NCI-H748 (cell line): ENCODE measurements at regions not wholly inside any gene's neighbourhood (a gene's known extent, or its start where the extent isn't known, plus 50 kb on each side); places are given as distances from the start of the nearest gene placed in this dataset.
A peak's percentile ranks its signal among the peaks of the same experiment; 100 is the strongest.
"Not testable (repeated sequence)": the region's sequence is repeated elsewhere in the genome, so short reads cannot be mapped to it uniquely, and the experiment has no call there.

Experiments
- DNase-seq: peaks from one replicate; lab custom pipeline; 2025; ENCODE audit not compliant: unreplicated experiment; lab: John Stamatoyannopoulos, UW

DNA sequence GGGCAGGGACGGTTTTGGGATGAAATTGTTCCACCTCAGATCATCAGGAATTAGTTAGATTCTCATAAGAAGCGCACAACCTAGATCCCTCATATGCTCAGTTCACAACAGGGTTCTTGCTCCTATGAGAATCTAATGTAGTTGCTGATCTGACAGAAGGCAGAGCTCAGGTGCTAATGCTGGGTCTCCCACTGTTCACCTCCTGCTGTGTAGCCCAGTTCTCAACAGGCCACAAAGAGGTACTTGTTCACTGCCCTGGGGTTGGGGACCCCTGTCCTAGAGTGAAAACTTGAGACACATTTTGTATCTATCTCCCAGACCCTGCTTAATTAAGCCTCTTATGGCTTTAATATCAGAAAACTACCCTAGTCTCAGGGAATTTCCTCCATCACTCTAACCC is 966.0 kb downstream of the PCDH17 start:
- no peak for DNase-seq

DNA sequence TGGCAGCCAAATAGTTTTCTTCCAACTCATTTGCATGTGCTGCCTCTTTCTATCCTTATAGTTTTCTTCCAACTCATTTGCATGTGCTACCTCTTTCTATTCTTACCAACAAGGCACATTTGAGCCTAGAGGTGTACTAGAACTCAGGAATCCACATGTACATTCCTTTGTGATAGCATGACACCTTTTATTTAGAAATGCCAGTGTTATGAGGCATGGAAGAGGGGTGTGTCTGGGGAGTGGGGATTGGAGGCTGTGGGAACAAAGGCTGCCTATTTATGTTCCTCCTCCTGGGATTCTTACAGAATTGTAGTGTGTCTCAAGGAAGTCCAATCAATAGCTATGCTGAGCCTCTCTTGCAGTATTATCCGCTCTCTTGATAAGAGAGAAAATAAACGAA is 966.7 kb downstream of the PCDH17 start:
- no peak for DNase-seq

DNA sequence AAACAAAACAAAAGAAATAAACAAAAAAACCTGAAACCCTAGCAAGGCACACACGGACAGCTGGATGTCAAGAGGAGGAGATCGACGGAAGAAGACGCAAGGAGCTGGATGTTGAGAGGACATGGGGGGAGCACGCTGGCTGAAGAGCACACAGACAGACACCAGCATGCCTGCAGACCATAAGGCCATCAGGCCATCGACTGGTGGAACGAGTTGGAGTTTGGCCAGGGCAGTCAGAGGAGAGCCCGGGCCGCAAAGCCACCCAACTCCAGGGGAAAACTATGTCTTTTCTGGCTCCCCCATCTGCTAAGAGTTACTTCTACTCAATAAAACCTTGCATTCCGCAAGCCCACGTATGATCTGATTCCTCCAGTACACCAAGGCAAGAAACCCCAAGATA is 979.6 kb downstream of the PCDH17 start:
- no peak for DNase-seq

DNA sequence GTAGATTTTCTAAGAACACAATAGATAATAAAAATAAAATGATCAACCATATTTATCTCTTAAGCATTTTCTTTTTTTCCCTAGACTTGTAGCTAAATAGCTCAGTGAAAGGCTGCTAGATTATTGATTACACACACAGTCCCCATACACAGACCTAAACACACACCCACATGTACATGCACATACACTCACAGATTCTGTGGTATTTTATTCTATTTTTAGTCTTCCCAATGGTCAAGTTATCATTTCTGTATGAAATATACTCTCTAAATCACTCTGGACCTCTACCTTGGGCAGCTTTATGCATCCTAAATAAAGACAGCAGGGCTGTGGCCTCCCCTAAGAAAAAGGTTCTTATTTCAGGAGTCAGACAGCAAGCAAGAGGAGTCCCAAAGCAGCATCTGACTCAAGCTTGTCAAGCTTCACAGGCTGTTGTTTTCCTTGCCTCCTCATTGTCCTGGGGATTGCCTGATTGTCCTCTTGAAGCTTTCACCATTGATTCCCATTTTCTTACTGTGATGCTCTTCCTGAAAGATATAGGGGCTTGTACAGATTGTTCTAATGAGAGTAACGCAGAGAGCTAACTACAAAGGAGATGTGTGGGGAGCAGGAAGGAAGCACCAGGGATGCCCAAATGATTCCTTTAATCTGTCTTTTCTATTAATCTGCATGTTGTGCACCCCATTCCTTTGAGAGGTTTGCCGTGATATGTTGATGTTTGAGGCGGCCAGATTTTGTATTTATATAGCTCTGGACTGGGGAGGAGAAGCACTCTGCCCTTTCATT is 986.5 kb downstream of the PCDH17 start:
- DNase-seq, result peak; percentile 11

DNA sequence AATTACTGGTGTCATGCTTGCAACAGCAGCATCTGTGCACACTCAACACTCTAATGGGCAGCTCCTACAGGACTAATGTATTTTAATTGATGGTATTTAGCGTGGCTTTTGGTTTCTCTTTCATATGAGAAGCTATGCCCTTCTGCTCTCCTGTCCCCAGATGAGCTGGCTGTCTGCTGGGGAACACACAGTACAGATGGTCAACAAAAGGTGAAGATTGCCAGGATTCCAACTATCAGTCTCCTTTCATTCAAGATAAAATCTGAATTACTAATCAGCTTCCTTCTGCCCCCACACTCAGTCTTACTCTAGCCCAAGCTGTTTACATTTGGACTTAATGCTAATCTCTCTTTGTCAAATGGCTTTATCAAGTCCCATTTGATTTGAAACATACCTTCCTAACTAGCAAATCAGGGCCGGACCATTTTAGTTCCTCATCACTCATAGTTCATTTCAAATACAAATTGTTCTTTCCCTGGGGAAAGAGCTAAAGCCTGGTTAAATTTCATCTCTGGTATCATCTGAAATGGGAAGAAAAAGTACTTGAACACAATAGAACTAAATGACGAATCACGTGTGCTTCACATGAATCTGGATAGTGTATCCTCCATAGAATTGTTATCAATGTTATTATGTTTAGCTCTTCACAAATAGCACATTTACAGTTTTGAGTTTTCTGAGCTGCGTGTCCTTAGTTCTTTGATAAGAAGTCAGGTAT is 988.0 kb downstream of the PCDH17 start:
- DNase-seq, result peak; percentile 92

DNA sequence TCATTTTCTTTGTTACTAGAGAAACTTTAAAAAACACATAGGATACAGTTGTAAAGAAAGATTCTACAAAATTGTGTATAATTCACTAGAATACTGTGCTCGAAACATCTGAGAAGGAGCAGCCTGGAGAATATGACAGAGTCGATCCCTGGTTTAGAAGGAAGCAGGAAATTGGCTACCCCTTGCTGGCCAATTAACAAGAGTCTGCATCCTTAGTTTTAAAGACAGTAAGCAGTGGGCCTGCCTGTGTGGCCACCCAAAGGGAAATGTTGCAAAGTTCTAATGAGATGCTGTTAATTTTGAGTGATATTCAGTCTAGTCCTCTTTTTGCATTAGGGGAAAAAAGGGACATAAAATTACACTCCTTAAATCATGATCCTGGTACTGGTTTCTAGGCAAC is 988.6 kb downstream of the PCDH17 start:
- DNase-seq, result peak; percentile 46

DNA sequence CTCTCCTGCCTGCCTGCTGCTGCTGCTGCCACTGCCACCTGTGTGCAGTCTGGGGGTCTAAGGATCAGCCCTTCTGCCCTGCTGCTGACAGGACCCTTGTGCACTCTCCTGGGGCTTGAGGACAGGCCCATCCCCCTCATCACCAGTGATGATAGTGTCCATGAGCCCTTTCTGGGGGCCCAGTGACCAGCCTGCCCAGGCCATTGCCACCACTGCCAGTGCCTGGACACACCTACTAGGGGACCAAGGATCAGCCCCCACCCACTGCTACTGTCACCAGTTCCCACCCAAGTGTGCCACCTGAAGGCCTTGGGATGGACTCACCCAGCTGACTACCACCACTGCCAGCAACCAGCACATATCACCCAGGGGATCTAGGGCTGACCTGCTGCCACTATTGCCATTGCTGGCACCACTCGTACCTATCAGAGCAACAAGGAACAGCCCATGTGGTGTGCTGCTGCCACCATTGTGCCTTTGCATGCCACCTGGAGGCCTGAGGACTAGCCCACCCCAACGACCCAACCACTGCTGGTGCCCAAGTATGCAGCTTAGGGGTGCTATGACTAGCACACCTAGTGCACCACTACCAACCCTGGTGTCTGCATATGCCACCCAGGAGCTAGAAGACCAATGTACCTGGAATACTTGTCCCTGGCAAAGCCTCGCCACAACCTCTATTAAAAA is 994.3 kb downstream of the PCDH17 start:
- DNase-seq, result no peak

DNA sequence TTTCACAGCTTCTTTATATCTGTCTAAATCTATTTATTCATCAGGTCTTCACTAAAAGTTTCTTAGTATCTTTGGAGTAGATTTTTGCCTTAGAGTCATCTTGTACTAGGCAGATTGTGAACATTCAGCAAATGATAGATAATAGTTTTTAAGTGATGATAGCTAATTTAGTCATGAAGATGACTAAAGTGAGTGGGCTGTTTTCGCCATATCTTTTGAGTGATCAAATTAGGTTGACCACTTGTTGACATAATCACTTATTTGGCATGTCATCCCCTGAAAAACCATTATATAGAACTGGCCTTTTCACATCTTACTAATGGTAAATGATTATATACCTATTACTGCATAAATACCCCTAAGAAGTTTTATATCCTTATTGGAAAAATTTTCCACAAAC is 999.2 kb downstream of the PCDH17 start:
- DNase-seq, result no peak

DNA sequence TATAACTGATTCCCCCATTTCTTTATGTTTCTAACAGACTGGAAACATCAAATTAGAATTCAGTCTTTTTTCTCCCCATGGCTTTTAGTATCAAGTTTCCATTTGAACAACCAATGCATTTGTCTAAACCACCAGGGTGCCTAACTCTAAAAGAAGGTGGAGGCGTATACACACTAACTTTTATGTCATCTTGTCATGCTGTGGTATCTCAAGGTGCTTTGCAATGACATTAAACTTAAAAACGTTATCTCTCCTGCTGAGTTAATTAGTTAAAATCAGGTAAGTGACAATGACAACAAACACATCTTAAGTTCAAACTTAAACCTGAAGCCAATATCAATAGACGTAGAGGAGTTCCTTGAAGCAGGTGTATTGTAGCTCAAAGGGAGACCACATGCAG is 1001.7 kb downstream of the PCDH17 start:
- peak; percentile 24 for DNase-seq

DNA sequence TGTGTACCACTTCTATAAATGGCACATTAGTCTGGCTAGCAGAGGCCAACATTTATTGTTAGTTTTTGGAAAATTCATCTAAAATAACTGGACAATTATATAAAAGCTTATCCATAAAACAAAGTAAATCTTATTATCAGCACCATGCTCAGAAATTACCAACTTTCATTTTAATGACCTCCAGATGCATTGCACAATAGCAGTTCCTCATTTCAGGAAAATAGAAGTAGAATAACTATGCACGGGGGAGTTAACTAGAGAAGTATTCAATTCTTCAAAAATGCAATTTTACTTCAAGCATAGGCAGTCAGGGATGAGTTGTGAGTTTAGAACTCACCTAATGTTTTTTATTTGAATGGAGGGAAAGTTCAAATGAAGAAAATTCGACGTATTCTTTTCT is 1023.5 kb downstream of the PCDH17 start:
- DNase-seq, result no peak

DNA sequence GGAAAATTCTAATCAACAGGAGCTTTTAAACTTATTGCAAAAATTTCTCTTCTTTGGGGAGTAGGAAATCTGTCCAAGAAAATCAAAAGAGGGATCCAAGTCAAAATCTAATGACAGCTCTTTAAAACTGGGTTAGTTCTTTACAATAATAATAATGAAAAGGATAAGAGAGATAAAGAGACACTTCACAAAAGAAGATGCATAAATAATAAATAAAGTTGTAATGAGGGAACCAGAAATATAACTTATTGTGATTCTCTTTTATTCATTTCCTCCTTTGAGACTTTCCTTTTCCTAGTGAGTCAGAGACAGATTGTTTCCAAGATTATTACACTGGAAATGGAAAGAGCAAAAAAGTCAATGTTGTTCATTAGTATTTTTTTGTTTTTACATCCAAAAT is 1029.3 kb downstream of the PCDH17 start:
- no peak for DNase-seq

DNA sequence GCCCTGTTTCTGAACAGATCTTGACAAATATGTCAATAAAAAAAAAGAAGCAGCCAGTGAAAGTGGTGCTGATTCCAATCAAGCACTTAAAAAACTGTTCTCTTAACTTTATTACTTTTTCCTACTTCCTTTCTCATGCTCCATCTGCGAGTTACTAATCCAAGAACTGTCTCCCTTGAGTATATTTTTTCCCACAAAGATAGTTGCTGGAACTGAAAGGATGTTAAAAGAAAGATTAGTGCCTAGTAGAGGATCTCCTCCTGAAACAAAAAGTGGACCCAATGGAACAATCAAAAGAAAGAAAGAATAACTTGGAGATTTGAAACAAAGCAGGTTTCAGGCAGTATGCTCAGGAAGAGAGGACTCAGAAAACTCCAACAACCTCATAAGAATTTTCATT is 1034.8 kb downstream of the PCDH17 start:
- no peak for DNase-seq

DNA sequence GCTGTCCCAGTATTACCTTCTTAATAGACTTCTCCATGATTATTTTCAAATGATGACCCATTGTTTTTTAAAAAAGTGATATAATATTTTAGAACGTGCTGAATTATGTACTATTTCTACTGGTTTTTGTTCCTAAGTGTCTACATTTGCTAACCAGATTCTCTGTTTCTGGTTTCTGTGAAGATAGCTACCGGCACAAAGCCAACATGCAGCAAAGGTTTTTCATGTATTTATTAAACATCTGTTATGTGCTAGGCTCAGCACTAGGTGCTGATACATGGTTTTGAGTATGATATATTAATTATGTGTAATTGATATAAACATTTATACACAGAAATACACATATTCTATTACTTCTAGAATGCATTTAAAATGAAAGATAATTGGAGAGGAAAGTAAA is 1035.6 kb downstream of the PCDH17 start:
- no peak for DNase-seq

DNA sequence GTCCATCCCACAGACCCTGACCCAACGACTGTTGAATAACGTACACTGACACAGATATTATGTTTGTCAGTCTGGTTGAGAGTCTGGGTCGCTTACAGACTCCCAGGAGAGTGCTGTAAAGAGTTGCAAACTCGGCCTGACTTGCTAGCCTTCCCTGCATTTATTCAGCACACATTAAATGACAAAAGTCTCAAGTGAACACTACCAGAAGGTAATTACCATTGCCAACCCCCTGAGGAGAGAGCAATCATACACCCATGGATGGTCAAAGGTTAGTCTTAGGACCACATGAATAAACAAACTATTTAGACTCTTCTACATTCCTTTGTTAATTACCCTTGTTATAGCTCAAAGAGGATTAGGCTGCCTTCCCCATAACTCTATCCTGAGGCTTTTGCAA is 1048.6 kb downstream of the PCDH17 start:
- no peak for DNase-seq

DNA sequence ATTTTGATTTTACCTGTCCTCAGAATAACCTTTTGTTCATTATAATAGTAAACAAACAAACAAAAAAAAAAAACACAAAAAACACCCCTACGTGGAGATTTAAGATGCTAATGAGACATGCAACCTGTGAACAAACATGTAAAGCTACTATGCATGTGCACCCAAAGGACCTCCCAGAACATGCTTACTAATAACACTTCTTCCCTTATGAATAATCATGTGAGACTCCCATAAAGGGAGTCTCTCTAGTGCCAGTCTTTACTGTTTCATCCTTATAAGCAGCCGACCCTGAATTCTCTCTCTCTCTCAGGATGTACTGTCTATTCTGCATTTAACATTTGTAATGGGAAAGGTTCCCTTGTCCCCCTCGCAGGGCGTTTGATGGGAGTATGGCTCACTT is 1051.1 kb downstream of the PCDH17 start:
- DNase-seq, result no peak

DNA sequence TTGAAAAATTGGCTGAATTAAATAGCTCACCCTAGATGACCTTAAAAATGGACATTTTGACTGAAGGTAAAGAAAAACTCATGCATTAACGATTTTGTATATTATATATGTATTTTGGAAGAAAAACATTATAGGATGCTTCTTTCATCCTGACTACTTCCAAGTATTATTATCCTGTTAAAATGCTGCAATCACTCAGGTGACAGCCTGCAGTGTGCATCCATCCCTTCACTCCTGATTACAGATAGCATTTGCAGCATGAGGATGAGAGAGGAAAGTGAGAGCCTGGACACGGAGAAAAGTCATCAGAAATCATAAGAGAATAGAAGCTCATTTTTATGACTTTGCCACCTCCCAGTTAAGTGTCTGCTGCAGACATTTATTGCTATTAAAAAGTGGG is 1055.6 kb downstream of the PCDH17 start:
- DNase-seq, result no peak

DNA sequence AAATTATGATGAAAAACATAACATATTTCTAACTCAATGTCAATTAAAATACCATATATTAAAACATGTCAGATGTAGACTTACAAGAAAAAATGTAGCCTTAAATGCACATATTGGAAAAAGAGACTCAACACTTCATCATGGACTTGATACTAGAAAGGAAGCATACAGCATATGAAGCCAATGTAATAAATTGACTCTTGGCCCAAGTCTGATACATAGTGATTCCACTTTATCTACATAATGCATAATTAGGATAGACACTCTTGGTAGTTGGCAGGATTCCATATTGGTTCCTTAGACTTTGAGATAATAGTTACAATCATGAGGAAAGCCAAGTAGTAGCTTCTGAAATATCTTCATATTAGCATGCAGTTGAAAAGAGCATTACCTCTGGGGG is 1067.0 kb downstream of the PCDH17 start:
- no peak for DNase-seq

DNA sequence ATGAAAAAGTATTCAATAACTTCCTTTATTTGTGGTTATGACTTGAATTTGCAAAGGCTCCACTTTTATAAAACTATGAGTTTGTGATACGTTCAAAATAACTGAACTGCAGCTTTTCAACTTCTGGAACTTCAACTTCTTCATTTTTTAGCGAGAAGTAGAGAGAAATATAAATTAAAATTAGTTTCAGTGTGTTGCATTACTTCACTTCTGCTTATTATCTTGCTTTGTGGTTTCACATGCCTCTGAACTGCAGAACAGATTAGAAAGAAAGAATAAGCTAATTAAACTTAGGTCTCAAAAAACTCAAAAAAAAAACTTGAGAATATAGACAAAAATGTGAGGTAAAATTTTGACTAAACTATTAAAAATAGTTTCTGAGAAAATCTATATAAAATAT is 1073.4 kb downstream of the PCDH17 start:
- no peak for DNase-seq

DNA sequence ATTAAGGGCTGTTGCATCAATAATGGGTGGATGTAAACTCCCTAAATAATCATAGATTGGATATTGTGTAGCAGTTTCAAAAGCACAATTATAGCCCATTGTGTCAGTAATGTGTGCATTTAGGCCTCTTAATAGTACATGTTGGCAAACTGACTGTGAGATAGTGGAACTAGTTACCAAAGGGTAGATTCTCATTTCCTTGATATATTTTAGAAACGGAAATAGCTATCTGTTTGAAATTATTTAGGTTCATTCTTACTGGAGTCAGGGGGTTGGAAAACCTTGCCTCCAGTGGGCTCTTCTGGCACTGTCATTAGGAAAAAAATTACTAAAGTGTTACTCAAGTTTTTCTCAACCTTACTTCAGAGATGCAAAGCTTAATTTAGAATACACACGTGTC is 1074.9 kb downstream of the PCDH17 start:
- DNase-seq, result peak; percentile 80

DNA sequence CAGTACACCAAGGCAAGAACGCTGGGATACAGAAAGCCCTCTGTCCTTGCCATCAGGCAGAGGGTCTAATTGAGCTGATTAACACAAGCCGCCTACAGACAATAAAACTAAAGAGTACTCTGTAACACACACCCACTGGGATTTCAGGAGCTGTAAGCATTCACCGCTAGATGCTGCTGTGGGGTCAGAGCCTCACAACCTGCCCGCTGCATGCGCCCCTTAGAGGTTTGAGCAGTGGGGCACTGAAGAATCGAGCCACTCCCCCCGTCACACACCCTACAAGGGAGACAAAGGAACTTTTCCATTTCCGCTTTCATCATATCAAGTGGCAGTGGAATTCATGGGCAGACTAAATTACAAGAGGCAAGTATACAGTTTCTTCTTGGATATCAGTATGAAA is 1080.6 kb downstream of the PCDH17 start:
- DNase-seq, result peak; percentile 56

DNA sequence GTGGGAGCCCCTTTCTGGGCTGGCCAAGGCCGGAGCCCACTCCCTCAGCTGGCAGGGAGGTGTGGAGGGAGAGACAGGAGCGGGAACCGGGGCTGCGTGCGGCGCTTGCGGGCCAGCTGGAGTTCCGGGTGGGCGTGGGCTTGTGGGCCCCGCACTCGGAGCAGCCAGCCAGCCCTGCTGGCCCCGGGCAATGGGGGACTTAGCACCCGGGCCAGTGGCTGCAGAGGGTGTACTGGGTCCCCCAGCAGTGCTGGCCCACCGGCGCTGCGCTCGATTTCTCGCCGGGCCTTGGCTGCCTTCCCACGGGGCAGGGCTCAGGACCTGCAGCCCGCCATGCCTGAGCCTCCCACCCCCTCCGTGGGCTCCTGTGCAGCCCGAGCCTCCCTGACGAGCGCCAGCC is 1082.5 kb downstream of the PCDH17 start:
- not testable (repeated sequence) for DNase-seq

DNA sequence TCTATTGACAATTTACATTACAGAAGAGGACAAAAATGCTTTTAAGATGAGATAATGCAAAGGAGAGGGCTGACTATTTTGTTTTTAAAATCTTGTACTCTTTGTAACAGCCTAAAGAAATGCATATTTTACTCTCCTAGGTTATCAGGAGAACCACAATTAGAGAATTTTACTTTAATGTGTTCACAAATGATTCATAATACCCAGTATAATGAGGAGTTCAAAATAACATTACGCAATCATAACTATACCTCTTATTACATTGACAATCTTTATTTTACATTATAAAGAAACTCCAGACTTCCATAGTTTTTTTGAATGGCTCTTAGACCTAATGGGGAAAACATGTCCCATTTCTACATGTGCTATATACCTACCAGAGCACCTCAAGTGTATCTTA is 1089.7 kb downstream of the PCDH17 start:
- no peak for DNase-seq
